BE2C (cell line): ENCODE measurements at regions not wholly inside any gene's neighbourhood (a gene's known extent, or its start where the extent isn't known, plus 50 kb on each side); places are given as distances from the start of the nearest gene placed in this dataset.
"Not testable (repeated sequence)": the region's sequence is repeated elsewhere in the genome, so short reads cannot be mapped to it uniquely, and the experiment has no call there.

Experiments used
- DNase-seq: peaks from one replicate; pipeline ENCODE4 v3.0.0-alpha.2; 2020
- H3K27me3 ChIP-seq: fragments of 250-450 bp; sonication (Bioruptor Pico); 2 replicates; pipeline ENCODE4 v1.5.1; 2020; ENCODE audit warnings: mild to moderate bottlenecking
- H3K36me3 ChIP-seq: fragments of 250-450 bp; sonication (Bioruptor Pico); 2 replicates; pipeline ENCODE4 v1.5.1; 2020; ENCODE audit warnings: mild to moderate bottlenecking
- H3K4me1 ChIP-seq: fragments of 250-450 bp; sonication (Bioruptor Pico); 2 replicates; pipeline ENCODE4 v1.5.1; 2020
- H3K4me3 ChIP-seq: 2 replicates; pipeline ENCODE4 v1.5.1; 2011; ENCODE audit warnings: low read depth, low read length
- H3K9me3 ChIP-seq: fragments of 250-450 bp; sonication (Bioruptor Pico); 2 replicates; pipeline ENCODE4 v1.5.1; 2020
- TF ChIP-seq, protein P1 (sequence below): IDR thresholded peaks from 2 replicates; pipeline ENCODE4 v1.5.1; 2012; ENCODE audit warnings: mild to moderate bottlenecking, low read depth, low read length

- H3K27me3 ChIP-seq, result no peaks in the 10 kb centered on the region
- H3K9me3 ChIP-seq, result no peaks in the 10 kb centered on the region
- no peaks in the 10 kb centered on the region for H3K4me1 ChIP-seq
- no peak overlapping the region for H3K4me3 ChIP-seq
- TF ChIP-seq, protein P1, sequence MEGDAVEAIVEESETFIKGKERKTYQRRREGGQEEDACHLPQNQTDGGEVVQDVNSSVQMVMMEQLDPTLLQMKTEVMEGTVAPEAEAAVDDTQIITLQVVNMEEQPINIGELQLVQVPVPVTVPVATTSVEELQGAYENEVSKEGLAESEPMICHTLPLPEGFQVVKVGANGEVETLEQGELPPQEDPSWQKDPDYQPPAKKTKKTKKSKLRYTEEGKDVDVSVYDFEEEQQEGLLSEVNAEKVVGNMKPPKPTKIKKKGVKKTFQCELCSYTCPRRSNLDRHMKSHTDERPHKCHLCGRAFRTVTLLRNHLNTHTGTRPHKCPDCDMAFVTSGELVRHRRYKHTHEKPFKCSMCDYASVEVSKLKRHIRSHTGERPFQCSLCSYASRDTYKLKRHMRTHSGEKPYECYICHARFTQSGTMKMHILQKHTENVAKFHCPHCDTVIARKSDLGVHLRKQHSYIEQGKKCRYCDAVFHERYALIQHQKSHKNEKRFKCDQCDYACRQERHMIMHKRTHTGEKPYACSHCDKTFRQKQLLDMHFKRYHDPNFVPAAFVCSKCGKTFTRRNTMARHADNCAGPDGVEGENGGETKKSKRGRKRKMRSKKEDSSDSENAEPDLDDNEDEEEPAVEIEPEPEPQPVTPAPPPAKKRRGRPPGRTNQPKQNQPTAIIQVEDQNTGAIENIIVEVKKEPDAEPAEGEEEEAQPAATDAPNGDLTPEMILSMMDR, result no peak
- no peaks in the 10 kb centered on the region for H3K36me3 ChIP-seq
- no peak for DNase-seq
These were observed 86.7 kb downstream of the LYZL2 start for GRCh38 chr10:30542895-30543288.

GRCh38 chr10:30542001-30542894, 87.3 kb downstream of the LYZL2 start:
- DNase-seq, result no peak
- Histone ChIP-seq H3K4me1 (no peaks in the 10 kb centered on the region), H3K36me3 (no peaks in the 10 kb centered on the region), H3K27me3 (no peaks in the 10 kb centered on the region; the same call in 1 of the 2 replicates), H3K9me3 (no peaks in the 10 kb centered on the region), H3K4me3 (no peak overlapping the region)
- TF ChIP-seq, protein P1, result no peak

DNA sequence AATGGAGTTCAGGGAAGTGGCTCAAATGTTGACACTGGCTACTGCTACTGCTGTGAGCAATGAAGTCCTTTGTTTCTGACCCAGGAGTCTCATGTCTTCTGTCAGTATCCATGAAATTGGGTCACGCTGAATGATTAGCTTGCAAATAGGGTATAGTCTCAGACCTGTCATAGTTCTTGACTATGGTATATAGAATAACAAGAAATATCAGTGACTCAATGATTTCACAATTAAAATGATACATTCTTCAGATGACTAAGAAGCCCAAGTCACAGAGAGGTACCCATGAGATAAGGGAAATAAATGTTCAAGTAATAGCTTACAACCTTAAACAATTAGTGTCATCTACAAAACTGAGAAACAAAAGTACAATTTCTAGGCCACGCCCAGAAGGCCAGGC, 89.3 kb downstream of the LYZL2 start:
- no peak for DNase-seq
- Histone ChIP-seq H3K4me3 (no peak overlapping the region), H3K36me3 (no peaks in the 10 kb centered on the region), H3K9me3 (no peaks in the 10 kb centered on the region), H3K27me3 (no peaks in the 10 kb centered on the region; the same call in 1 of the 2 replicates), H3K4me1 (no peaks in the 10 kb centered on the region)
- TF ChIP-seq, protein P1, result no peak

DNA sequence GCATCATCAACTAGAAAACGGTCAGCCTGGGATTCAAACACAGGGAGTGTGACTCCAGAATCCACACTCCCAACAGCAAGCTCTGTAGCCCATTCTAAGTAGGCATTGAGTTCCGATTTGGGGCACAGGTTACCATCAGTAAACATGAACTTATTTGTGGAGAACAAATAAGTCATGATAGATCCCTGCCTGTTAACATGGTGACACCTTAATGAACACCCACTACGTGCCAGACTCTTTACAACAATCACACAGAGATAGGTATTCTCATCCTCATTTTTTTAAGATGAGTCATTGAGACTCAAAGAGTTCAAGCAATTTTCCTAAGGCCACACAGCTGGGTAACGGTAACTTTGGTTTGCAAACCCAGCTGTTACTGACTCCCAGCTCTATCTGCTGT, 91.5 kb downstream of the LYZL2 start:
- H3K4me1 ChIP-seq, result no peaks in the 10 kb centered on the region
- TF ChIP-seq, protein P1, result no peak
- no peaks in the 10 kb centered on the region for H3K36me3 ChIP-seq
- DNase-seq, result no peak
- H3K27me3 ChIP-seq, result no peaks in the 10 kb centered on the region; the same call in 1 of the 2 replicates
- no peak overlapping the region for H3K4me3 ChIP-seq
- H3K9me3 ChIP-seq, result no peaks in the 10 kb centered on the region

- H3K27me3 ChIP-seq, result no peaks in the 10 kb centered on the region; the same call in 1 of the 2 replicates
- no peaks in the 10 kb centered on the region for H3K4me1 ChIP-seq
- H3K36me3 ChIP-seq, result no peaks in the 10 kb centered on the region
- no peaks in the 10 kb centered on the region for H3K9me3 ChIP-seq
- no peak for DNase-seq
- TF ChIP-seq, protein P1, result no peak
- H3K4me3 ChIP-seq, result no peak overlapping the region
These were observed 92.0 kb downstream of the LYZL2 start for GRCh38 chr10:30537586-30537985.

DNA sequence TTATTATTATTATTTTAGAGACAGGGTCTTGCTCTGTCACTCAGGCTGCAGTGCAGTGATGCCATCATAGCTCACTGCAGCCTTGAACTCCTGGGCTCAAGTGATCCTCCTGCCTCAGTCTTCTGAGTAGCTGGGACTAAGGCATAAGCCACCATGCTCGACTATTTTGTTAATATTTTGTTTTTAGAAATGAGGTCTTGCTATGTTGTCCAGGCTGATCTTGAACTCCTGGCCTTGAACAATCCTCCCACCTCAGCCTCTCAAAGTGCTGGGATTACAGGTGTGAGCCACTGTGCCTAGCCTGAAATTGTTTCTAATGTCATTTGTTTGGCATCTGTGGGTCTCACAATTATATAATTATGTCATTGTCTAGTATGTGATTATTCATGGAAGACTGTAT, 92.4 kb downstream of the LYZL2 start:
- not testable (repeated sequence) for H3K36me3 ChIP-seq, H3K4me1 ChIP-seq, H3K4me3 ChIP-seq, H3K27me3 ChIP-seq, DNase-seq, H3K9me3 ChIP-seq
